ENCODE measurements at regions not wholly inside any gene's neighbourhood (a gene's known extent, or its start where the extent isn't known, plus 50 kb on each side); places are given as distances from the start of the nearest gene placed in this dataset.

GRCh38 chr2:142591420-142591819, 286.0 kb upstream of the KYNU start:
- TF ChIP-seq FOXA1 (IDR thresholded peaks at IDR 0.05) (no peak), TARDBP (IDR thresholded peaks at IDR 0.05) (no peak), SUZ12 (IDR thresholded peaks at IDR 0.05) (no peak), FOXM1 (IDR thresholded peaks at IDR 0.05; ENCODE audit: borderline replicate concordance) (no peak), LEF1 (IDR thresholded peaks at IDR 0.05; ENCODE audit: borderline replicate concordance) (no peak), ZNF384 (IDR thresholded peaks at IDR 0.05) (no peak), SP1 (IDR thresholded peaks at IDR 0.05) (no peak), BHLHE40 (IDR thresholded peaks at IDR 0.05; ENCODE audit: borderline replicate concordance) (no peak), ELF4 (IDR thresholded peaks at IDR 0.05) (no peak)
